ENCODE measurements at regions not wholly inside any gene's neighbourhood (a gene's known extent, or its start where the extent isn't known, plus 50 kb on each side); places are given as distances from the start of the nearest gene placed in this dataset.

GRCh38 chr2:48213646-48214045, 100.8 kb upstream of the FOXN2 start:
- FAIRE-seq: no peak
- TF ChIP-seq SNIP1 (IDR thresholded peaks at IDR 0.05; ENCODE audit: low read depth): no peak
- no peak for TF ChIP-seq SMARCB1 (IDR thresholded peaks at IDR 0.05; ENCODE audit: insufficient read length, low read depth)
- TF ChIP-seq RBM17 (IDR thresholded peaks at IDR 0.05; ENCODE audit: borderline replicate concordance, low read depth, low read length): no peak
- no peak for TF ChIP-seq ELK1 (CRISPR knock-in tag; IDR thresholded peaks at IDR 0.05)
- no peak for TF ChIP-seq HOMEZ (CRISPR knock-in tag; IDR thresholded peaks at IDR 0.05)
- TF ChIP-seq E2F8 (IDR thresholded peaks at IDR 0.05; ENCODE audit: low read depth, partially characterized antibody): no peak
- TF ChIP-seq ZNF780A (CRISPR knock-in tag; IDR thresholded peaks at IDR 0.05): no peak
- no peak for TF ChIP-seq SRSF9 (IDR thresholded peaks at IDR 0.05; ENCODE audit: borderline replicate concordance, low read depth, low read length)
- no peak for TF ChIP-seq ELF2 (CRISPR knock-in tag; IDR thresholded peaks at IDR 0.05)
- TF ChIP-seq SMAD4 (CRISPR knock-in tag; conservative IDR thresholded peaks at IDR 0.05): no peak
- H3K79me2 ChIP-seq (ENCODE audit: control insufficient read depth, insufficient read depth, low read length): no peaks in the 10 kb centered on the region
- H3K9ac ChIP-seq (ENCODE audit: insufficient read depth in 1 of 2, low read depth in 2 of 2, low read length in 2 of 2): no peak overlapping the region
- BruUV-seq (replicated peaks): no TSS peak
- no peak overlapping the region for H2AFZ ChIP-seq (ENCODE audit: low read depth, low read length)
- H3K4me3 ChIP-seq: no peak overlapping the region
- 56% methylated on average over 3 of the region's 3 CpGs for WGBS (ENCODE audit: insufficient coverage, low coverage, missing lambda C conversion rate)
- no peak overlapping the region for H3K27ac ChIP-seq (ENCODE audit: extremely low read depth, low read depth, low read length)
- intact Hi-C loops (cut with micrococcal nuclease): loop anchor here (5.0 kb wide), 1 partner anchor 54 kb away; no protein-coding TSS in a partner anchor
- H4K20me1 ChIP-seq (replicated peaks; ENCODE audit: control insufficient read depth, insufficient read depth, low read length): no peaks in the 10 kb centered on the region
- no peak overlapping the region for H3K4me2 ChIP-seq (ENCODE audit: insufficient read depth, low read length)
- no peaks in the 10 kb centered on the region for H3K27me3 ChIP-seq (ENCODE audit: control insufficient read depth in 2 of 2, insufficient read depth in 2 of 2, low read length in 2 of 2)
- no peak for DNase-seq (ENCODE audit: extremely low read depth in 1 of 4, low spot score in 3 of 4)
- ChIA-PET POLR2A (no interaction called here), CTCF (ENCODE audit: low intra/inter-chr PET ratio) (no interaction called here)
- H3K36me3 ChIP-seq (ENCODE audit: control insufficient read depth, insufficient read depth, low read length): no peaks in the 10 kb centered on the region
- in situ Hi-C loops (cut with MboI): no loop called here
- H3K9me1 ChIP-seq (ENCODE audit: control insufficient read depth, insufficient read depth, low read length): no peaks in the 10 kb centered on the region
- H3K4me1 ChIP-seq (replicated peaks in 1 of 2; ENCODE audit: control insufficient read depth in 2 of 2, insufficient read depth in 2 of 2, low read length in 2 of 2): no peaks in the 10 kb centered on the region; a peak in 1 of 5 replicates
- no peaks in the 10 kb centered on the region for H3K9me3 ChIP-seq (replicated peaks; ENCODE audit: control insufficient read depth, insufficient read depth, low read depth, low read length)
- no peak for ATAC-seq

Data from K562 (cell line).